HG03469 (cell line): ENCODE measurements at regions not wholly inside any gene's neighbourhood (a gene's known extent, or its start where the extent isn't known, plus 50 kb on each side); places are given as distances from the start of the nearest gene placed in this dataset.
A peak's percentile ranks its signal among the peaks of the same experiment; 100 is the strongest.

Source experiments
- ATAC-seq: cut with Tn5 transposase; IDR thresholded peaks from one replicate; pipeline ENCODE4 v1.9.1; 2021; ENCODE audit warnings: mild to moderate bottlenecking, moderate library complexity, moderate number of reproducible peaks; ENCODE audit not compliant: unreplicated experiment

DNA sequence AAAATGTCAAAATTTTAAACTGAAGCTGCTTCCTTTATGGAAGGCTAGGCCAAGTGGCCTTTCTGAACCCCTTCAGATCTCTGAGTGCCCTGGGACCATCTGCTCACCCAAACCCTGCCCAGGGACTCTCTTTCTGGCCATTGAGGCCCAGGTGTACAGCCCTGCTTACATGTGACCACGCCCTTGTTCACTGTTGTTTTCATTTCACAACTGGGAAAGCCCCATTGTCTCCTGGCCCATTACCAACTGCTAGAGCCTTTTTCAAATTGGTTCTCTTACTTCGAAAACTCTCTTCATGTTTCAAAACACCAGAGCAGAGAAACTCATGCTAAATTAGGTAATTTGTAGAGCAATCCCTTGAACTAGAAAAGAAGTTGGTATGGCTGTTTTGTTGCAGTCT is 219.5 kb upstream of the TANK start:
- ATAC-seq: no peak

DNA sequence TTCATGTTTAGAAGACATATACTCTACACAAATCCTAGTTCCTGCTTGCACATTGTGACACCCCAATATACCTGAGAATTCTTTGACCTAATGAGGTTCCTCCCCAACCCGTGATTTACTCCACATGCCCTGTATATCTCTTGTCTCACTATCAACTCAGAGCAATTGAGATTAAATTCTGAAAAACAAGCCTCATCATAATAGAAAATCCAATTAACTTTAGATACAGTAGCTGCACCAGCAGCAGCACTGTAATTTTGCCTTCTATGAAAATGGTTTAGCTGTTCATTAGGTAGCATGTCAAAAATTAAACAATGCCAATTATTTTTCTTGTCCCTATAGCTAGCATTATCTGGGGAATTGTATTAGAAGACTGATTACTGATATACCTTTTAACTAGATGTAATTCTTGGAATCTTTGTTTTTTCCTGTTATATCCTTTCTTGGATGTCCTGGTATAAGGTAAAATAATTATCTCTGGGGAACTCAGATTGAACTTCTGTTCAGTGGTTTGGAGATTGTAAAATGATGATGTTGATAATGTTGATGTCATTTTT is 218.9 kb upstream of the TANK start:
- ATAC-seq: no peak

DNA sequence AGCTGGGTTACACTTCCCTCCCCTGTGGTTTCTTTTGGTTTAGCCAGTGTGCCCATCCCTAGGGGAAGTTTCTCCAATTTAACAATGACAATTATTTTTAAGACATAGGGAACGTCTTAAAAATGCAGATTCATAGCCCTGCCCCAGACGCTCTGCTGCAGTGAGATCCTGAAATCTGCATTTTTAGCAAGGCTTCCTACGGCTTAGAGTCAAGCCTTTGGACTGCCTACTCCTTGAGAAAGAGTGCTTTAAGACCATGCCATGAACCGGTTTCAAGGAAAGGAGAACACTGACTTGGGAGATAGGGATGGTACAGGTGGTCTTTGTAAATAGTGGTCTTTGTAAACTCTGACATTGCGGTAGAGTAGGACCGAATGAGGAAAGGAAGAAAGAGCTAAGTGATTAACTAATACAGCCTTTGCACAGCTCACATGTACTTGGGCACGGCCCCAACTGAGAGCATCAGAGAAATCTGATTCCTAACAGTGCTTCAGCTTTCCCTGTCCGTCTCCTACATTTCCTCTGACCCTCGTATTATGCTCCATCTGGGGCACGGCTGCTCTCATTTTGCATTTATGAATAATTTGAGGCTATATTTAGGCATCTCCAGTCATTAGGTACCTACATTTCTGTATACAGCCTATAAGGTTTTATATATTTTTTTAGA is 217.6 kb upstream of the TANK start:
- ATAC-seq: no peak

DNA sequence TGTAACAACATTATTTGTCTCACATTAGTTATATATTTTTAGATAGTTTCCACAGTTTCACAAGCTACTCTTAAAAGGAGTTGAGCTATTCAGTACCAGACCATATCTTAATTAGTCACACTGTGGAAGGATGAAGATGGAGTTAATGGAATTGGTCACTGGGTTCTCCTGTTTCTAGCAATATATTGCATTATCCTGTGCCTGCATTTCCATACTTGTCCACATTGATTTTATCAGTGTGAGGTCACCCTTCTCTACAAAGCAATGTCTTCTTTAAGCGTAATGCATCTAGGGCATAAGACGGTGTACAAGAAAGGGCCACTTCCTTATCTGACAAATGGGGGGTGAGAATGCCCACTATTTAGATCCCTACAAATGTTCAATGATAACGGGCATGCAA is 216.8 kb upstream of the TANK start:
- no peak for ATAC-seq

DNA sequence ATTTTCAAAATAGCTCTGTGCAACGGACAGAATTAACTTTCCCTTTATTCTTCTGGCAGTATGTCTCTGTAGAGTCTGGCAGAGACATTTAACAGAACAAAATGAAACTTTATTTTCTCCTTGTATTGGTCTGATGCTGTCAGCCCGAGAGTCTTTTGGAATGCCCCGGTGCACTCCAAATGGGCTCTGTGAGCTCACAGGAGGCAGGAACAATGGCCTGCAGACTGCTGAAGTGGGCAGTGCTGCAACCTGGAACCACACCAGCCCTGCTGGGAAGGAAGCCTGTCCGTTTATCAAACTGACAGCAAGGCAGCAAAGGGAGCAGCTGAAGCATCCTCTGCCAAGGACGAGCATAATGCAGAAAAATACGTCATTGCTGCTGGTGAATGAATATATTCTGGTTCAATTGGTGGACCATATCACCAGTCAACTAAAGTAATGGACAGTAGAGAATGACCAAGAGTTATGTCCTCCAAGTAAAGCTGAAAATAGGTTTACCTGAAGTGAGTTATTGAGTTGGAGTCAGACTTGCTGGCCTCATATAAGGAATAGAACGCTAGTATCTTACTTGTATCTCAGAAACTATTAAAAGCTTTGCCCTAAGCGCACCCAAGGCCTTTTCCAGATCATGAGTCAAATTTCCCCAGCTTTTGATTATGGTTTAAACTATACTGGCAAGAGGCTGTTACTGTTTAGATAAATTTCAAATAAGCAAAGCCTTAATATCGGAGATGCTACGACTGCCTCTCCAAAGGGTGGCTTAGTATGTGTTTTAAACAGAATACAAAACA is 207.6 kb upstream of the TANK start:
- ATAC-seq: no peak

DNA sequence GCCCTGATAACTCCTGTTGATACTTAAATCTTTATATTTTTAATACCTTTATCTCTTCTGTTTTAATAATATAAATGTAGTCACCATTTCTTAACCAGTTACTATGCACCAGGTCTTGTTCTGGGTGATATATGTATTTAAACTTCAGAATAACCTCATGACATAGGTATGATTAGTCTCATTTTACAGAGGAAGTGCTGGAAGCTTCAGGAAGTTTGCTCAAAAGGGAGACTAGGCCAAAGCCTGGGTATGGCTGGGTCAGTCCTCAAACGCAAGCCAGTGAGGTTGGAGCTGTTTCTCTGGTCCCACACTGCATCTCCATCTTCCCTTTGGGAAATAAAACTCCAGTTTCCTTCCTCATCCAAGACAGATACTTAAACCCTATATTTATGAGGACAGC is 204.7 kb upstream of the TANK start:
- ATAC-seq: no peak

DNA sequence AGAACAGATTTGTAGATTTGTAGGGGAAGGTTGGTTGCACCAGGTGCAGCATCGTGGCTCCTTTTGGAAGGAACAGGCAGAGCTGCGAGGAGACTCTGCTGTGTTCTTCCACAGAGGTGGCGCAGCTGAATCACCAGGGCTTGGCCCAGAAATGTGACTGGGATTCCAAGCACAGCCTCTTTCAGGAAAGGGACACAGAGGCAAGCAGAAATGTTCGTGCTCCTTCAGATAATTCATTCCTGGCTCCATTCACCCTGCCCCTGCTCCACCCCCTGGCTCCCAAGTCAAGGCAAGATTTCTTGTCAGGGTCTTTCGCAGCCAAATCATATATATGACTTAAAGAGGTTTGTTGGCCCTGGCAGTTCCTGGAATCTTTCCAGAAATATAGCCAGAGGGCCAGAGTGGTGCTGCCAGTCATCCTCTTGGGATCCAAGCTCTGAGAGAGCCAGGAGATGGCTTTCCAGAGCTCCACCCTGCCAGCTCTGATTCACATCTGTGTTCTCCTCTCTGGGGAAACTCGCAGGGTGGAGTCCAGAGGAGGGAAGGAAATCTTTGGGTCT is 203.9 kb upstream of the TANK start:
- ATAC-seq: no peak

DNA sequence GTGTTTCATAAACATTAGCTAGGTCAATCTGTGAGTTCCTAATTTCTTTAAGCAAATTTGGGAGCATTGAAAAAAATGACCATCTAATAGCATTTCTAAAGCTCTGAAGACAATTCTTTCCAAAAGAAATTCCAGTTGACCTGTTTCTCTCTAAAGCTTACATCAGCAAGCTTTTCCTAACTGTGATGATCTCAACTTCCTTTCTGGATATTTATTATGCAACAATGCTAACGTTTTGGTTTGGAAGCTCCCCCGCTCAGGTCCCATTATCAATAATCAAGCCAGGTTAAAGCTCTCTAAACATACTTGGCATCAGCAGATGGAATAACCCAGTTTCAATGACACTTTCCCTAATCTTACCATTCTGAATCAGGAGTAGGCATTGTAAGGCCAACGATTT is 196.3 kb upstream of the TANK start:
- no peak for ATAC-seq

DNA sequence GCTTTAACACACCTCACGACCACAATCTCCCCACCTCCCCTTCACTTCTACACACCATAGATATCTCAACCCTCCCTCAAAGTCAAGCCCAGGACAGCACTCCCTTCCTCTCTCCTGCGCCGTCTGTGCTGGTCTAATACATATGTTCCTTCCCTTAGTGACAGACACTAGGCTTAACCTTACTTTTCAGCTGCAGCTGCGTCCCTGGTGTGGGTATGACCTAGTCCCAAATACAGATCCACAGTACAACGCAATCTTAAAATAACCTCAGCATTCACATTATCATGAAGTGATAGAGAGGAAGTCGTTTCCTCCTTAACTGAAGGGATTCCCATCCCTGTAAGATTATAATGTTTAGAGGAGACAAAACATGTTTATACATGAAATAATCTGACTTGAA is 192.7 kb upstream of the TANK start:
- no peak for ATAC-seq

DNA sequence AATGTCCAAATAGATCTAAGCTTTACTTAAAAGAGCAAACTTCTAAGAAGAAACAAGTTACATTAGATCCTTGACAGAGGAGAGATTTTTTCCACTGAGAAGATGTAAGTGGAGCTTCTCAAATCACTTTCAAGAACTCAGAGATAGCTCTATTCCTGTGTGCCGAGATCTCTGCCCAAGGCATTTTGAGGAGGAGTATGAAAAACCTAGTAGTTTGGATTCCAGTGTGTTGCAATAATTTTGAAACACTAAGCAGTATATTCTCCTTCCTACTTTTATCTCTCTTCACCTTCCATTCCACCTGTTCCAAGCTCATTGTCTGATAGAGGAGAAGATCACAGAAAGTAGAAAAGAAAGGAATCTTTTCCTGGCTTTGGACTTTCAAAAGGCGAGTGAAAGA is 192.0 kb upstream of the TANK start:
- no peak for ATAC-seq

DNA sequence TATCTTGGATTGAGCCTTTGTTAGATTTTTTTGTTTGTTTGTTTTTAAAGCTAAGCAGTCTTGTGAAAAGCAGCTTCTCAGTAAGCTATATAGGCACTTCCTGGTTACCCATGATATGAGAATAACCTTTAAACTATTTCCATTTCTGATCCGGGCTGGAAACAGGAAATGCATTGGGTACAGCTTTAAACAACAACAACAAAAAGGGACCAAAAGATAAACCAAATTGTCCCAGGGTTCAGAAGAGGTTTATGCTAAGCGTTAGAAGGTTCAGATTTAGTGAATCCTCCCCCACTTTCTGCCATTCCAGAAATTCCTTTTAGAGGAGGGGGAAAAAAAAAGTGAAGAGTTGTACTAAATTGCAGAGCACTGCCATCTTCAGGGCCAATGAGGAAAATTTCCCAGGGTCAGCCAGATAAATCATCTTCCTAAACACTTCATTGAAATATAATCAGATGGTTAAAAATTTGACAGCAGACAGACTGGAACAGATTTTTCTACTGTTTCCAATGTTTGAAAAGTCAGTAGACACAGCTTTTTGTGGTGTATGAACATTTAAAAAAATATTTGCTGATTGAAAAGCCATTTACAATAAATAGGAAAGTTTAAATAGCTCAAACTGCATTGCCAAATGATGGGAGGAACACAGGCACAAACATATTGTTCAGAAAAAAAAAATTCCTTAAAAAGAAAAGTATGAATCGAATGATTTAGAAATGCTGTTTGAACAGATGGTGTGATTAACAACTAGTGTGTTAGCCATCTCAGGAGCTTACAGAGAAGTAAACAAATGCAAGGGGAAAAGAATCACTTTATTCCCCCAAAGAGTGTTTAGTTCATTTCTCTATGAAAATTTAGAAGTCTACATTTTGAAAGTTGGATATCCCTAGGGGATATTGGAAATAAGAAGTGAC is 189.9 kb upstream of the TANK start:
- ATAC-seq: no peak

DNA sequence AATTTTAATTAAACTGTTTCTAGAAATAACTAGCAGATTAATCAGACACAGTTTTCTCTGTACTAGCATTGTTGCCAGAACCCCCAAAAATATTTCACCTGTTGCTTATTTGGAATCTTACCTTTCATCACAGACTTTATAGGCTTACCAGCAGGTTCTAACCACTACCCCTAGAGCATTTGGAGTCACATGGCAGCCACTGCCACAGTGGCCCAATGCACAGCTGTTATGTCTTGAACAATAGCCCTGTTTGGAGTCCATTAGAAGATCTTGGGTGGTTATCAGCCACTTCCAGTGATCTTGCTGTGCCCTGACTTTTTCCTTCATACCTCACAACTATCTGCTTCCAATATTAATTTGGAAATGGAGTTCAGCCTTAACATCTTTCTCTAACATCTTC is 186.2 kb upstream of the TANK start:
- no peak for ATAC-seq

DNA sequence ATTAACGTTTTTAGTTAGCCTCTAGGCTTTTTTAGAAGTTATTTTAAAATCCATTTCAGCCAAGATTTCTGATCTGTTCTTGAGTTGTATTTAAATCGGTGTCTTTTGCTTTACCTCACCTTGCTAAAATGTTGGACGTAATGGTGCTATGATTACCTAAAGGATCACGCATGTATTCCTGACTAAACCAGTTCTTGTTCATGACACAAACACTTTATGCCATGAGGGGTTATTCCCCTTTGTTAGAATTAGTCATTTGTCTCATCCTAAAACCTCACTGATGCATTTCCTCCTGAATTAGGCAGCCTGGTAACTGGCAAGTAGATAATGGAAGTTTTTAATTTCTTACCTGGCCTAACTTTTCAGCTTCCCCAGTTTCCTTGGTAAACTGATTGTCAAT is 185.4 kb upstream of the TANK start:
- no peak for ATAC-seq

DNA sequence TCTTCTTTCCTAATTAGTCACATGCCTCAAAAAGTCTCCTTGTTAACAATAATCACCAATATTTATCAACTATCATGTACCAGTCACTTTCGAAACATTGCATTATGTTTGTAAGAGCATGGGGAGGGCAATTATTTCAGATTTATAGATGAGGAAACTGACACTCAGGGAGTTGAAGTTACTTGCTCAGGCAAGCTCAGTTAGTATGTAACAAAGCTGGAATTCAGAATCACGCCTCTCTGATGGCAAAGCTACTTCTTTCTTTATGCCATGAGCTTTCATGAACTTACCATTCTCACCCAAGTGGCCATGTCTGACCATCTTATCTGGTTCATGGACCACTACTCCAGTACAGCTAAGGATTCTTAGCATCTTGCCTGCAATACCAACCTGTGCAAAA is 183.4 kb upstream of the TANK start:
- ATAC-seq: no peak

DNA sequence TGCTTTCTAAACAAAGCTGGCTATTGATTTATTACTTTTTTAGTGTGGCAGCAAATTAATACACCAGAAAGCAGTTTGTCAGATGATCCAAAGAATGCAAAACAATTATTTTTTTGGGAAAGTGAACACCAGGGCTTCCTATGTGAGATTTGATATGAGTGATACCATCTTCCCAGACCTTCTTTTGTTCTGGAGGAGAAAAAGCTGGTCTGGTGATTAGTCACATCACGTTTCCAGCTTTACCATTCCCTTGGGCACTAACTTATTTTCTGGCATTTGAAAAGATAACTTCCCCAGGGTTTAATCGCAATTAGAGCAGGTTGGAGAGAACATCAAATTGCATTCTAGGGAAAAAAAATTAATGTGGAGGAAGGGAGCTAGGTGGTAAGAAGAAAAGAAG is 182.9 kb upstream of the TANK start:
- ATAC-seq: no peak

DNA sequence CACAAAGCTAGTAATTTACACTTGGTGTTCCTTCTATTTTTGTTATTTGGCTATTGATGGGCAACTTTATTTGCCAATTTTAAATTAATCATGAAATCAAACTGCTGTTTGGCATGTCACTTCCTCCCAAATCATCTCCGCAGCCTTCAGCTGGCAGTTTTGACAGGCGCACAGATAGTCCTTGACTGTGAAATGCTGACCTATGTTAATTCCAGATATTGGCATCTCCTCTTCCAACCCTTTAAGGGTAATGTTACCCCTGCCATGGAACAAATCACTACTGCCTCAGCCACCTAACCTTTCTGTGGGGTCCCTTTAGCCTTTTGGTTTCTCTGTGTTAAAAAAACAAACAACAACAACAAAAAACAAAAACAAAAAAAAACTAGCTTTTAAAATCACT is 182.4 kb upstream of the TANK start:
- ATAC-seq: no peak

DNA sequence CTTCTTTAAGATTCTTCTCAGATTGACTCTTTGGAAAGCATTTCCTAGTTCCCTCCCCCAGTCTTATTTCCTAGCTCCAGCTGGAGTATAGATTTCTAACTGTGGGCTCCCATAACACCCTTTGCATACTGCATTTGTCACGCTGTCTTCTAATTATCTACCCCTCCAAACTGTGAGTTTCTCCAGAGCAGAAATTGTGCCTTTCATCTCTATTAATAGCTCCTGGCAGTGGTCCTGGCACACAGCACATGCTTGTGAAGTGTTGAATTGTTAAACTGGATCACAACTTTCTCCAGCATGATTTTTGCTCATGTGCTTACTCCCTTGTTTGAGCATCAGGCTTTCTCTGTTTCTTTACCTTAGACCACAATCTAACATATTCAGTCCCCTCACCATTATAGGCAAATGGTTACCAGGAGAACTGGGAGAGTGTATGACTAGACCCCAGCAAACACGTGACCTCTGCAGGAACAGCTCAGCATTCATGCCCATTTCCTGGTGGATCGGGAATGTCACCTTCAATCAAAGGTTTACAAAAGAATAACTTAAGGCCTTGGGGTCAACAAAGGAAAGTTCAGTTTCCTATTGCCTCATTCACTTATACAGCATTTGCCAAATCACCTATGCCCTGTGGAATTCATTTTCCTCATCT is 175.7 kb upstream of the TANK start:
- no peak for ATAC-seq

DNA sequence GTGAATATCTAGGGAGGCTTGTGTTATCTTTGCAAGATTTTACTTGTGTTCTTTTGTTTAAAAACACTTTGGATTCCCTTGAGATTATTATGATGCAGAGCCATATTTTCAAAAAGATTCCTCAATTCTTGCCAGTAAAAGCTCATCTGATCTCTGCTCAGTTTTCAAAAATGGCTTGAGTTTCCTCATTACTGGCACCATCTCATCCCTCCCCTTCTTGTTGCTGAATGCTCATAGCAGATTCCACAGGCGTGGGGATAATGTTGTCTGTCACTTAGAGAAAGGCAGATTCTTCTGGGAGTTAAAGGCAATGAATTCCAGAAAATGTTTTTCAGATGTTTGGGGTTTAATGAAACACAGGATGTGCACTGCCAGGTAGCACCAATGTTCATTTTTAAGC is 170.4 kb upstream of the TANK start:
- no peak for ATAC-seq

DNA sequence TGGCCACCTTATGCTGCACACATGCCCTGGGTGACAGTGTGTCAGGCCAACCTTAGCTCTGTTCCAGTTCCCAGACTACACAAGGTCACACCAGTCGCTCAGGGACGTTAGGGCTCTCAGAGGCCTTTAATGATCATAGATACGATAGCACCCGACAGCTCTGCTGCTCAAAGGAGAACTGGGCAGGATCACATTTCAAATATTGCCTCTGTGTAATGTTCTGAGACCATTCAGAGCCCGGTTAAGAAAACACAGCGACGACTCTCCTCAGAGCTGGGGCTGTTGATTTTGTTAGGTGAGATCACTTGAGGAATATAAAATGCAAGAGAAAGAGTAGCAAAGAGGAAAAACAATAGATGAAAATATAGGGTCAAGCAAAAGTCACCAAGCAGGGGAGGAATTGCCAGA is 166.6 kb upstream of the TANK start:
- no peak for ATAC-seq

DNA sequence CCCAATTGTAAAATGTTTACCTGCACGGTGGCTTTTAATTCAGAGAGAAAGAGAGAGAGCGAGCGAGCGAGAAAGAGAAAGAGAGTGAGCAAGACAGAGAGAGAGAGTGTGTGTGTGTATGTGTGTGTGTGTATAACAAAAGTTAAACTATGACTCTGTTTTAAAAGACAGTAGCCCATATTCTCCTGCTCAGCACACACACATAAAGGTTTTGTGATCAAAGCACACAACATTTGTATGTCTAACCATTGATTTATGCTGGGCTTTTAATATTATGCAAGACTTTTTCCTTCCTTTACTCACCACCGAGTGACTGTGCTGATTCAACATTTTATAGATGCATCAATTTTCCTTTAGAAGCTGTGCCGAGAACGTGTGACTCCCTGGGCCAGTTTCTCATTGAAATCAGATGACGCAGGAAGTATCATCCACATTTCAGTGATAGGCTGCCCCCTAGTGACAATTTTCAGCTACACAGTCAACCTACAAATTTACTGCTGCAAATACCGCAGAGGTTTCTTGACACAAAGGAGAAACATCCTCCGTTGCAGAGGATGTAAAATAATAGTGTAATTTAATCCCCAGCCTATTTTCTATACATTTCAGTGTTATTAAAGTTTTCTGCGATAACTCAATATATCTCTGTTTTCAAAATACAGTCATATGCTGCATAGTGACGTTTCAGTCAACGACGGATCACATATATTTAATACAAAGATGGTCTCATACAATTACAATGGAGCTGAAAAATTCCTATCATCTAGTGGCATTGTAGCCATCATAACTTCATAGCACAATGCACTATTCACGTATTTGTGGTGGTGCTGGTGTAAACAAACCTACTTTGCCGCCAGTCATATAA is 165.9 kb upstream of the TANK start:
- peak; percentile 77 for ATAC-seq
